Duodenal mucosa (tissue), 2 donors: ENCODE measurements at regions not wholly inside any gene's neighbourhood (a gene's known extent, or its start where the extent isn't known, plus 50 kb on each side); places are given as distances from the start of the nearest gene placed in this dataset.

ENCODE experiments used
- H3K27ac ChIP-seq: one replicate; pipeline ENCODE4 v1.7.0; 2013; ENCODE audit warnings: low read depth, low read length
- H3K27me3 ChIP-seq, 2 donors: one replicate each; pipeline ENCODE4 v1.7.0; 2013; ENCODE audit warnings: low read length in 2 of 2, control low read depth in 1 of 2; ENCODE audit not compliant: insufficient read depth in 2 of 2, control insufficient read depth in 1 of 2
- H3K36me3 ChIP-seq, 2 donors: one replicate each; pipeline ENCODE4 v1.7.0; 2013; ENCODE audit warnings: low read length in 2 of 2, control low read depth in 1 of 2; ENCODE audit not compliant: insufficient read depth in 2 of 2, control insufficient read depth in 1 of 2
- H3K4me1 ChIP-seq, 2 donors: one replicate each; pipeline ENCODE4 v1.7.0; 2013; ENCODE audit warnings: low read length in 2 of 2, control low read depth in 1 of 2; ENCODE audit not compliant: insufficient read depth in 2 of 2, control insufficient read depth in 1 of 2
- H3K4me3 ChIP-seq, 2 donors: one replicate each; pipeline ENCODE4 v1.7.0; 2013; ENCODE audit warnings: low read length in 2 of 2, low read depth in 1 of 2
- H3K9ac ChIP-seq, 2 donors: one replicate each; pipeline ENCODE4 v1.7.0; 2013; ENCODE audit warnings: low read length in 2 of 2, low read depth in 1 of 2
- H3K9me3 ChIP-seq, 2 donors: one replicate each; pipeline ENCODE4 v1.7.0; 2013; ENCODE audit warnings: low read length in 2 of 2, control low read depth in 1 of 2; ENCODE audit not compliant: control insufficient read depth in 1 of 2

DNA sequence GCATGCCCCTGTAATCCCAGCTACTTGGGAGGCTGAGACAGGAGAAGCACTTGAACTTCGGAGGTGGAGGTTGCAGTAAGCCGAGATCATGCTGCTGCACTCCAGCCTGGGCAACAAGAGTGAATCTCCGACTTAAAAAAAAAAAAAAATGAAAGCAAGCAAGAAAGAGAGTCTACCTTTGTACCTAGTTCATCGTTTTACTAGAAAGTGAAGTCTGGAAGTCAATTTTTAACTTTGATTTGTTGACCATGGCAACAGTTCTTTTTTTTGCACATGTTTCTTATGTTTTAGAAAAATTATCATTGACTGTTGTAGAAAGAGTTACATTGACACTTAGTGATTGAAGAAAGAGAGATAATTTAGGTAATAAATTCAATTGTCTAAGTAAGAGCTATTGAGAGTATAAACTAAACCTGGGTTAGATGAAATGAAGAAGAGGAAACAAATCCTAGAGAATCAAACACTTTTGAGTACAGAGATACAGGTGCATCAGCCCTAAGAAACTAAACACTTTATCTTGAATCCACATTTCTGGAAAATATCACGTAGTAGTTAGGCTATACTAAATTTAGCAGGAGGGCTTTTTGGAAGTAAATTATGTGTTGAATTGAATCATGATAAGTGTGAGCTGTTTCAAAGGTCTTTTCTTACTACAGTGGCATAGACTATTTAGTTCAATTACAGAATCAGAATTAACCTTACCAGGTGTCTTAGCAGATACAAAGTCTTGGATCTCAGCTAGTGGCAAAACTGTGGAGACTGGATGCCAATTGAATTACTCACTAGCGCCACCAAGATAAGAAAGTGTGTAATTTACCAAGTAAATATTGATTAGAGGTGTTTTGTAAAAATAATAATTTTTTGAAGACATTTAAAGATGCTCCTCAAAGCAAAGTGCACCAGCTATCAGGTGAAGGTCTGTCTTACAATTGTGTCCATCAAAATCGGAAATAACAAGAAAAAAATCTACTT is 303.4 kb upstream of the NRXN1 start:
- Histone ChIP-seq H3K9ac (no peak overlapping the region), H3K4me3 (no peak overlapping the region), H3K36me3 (no peaks in the 10 kb centered on the region), H3K27me3 (no peaks in the 10 kb centered on the region), H3K9me3 (no peaks in the 10 kb centered on the region), H3K27ac (no peak overlapping the region), H3K4me1 (no peaks in the 10 kb centered on the region)

DNA sequence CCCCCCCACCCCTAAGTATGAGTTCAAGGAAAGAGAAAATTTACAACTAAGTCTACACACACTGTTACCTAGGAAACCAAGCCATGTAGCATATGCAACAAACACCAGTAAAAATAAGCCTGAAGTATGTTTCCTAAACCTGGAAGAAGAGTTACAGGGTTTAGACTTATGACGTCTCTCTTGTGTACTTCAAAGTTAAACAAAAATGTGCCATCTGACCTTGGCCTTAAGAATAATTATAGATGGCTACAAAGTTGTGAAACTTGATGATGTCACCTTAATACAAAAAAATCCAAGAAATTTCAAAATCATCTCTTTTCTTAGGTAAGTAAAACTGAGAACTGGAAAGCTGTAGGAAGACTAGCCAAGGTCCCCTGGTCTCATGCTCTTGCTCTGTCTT is 297.6 kb upstream of the NRXN1 start:
- H3K9me3 ChIP-seq = peaks cover 0 to 6% of the 10 kb centered on the region in 2 donors
- H3K27me3 ChIP-seq = no peaks in the 10 kb centered on the region
- no peak overlapping the region for H3K27ac ChIP-seq
- H3K9ac ChIP-seq = no peak overlapping the region
- no peaks in the 10 kb centered on the region for H3K4me1 ChIP-seq
- H3K4me3 ChIP-seq = no peak overlapping the region
- no peaks in the 10 kb centered on the region for H3K36me3 ChIP-seq

DNA sequence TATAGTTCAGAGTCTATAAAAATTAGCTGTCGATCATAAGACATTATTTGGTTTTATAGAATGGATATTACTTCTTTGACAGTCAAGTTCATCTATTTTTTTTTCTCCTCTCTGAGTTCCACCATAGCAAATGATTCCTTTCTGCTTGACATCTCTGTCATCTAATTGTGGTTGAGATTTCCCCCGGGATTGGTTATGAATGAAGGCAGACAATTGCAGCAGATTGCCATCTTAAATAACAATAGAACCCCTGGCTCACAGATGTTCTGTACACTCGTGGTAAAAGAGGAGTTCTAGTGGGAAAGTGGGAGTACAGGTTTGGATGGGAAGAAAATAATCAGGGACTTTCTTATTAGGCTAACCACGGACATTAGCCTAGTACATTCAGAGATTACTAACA is 292.1 kb upstream of the NRXN1 start:
- no peak overlapping the region for H3K9ac ChIP-seq
- no peak overlapping the region for H3K4me3 ChIP-seq
- no peaks in the 10 kb centered on the region for H3K4me1 ChIP-seq
- H3K9me3 ChIP-seq = peaks cover 0 to 12% of the 10 kb centered on the region in 2 donors
- H3K36me3 ChIP-seq = no peaks in the 10 kb centered on the region
- no peak overlapping the region for H3K27ac ChIP-seq
- no peaks in the 10 kb centered on the region for H3K27me3 ChIP-seq

DNA sequence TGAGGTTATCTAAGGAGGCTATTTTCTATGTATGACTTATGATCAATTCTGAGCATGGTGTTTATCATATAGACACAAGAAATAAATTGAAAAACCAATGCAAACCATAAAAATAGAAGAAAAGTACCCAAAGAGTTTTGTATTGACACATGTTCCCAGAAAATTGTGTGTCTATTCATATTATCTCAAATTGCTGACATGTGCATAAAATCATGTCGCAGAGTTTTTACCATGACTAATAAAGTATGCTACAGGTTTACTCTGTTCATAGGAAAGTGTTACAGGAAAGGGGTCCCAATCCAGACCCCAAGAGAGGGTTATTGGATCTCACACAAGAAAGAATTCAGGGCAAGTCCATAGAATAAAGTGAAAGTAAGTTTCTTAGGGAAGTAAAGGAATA is 290.7 kb upstream of the NRXN1 start:
- H3K36me3 ChIP-seq = no peaks in the 10 kb centered on the region
- no peak overlapping the region for H3K9ac ChIP-seq
- no peak overlapping the region for H3K27ac ChIP-seq
- H3K4me3 ChIP-seq = no peak overlapping the region
- no peaks in the 10 kb centered on the region for H3K4me1 ChIP-seq
- peaks cover 0 to 15% of the 10 kb centered on the region in 2 donors for H3K9me3 ChIP-seq
- no peaks in the 10 kb centered on the region for H3K27me3 ChIP-seq

DNA sequence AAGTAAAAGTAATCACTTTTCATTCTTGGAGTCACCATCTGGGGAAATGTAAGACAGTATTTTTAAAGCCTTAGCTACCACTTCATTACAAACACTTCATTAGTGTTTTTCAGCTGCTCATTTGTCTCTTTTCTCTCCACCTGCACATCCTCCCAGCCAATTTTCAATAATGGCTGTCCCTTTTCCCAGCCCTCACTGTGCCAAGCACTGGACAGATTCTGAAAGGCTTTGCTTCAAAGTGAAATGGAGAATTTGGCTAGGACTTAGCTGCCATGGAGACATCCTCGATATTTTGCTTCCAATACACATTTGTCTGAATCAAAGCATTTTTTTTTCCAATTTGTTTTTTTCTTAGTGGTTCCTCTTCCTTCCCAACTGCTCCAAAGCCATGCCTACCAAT is 272.4 kb upstream of the NRXN1 start:
- Histone ChIP-seq H3K9ac (no peak overlapping the region), H3K36me3 (no peaks in the 10 kb centered on the region), H3K9me3 (no peaks in the 10 kb centered on the region), H3K27ac (no peak overlapping the region), H3K4me3 (no peak overlapping the region), H3K4me1 (no peaks in the 10 kb centered on the region), H3K27me3 (no peaks in the 10 kb centered on the region)

DNA sequence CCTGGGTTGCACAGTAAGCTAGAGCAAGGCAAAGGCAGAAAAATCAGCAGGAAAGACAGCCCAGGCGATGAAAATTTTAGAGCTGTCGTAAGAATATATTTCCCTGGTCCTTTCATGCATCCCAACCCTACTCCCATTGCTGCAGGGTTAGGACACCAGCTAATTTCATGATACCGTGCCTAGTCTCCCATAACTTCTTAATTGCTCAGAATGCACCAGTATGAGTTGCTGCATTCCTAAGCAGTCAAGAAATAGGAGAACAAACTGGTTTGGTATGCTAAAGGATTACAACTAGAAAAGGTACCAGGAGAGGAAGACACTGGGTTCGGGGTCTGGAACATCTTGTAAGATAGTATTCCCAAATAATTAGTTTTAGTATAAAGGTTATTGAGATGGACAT is 269.4 kb upstream of the NRXN1 start:
- Histone ChIP-seq H3K36me3 (no peaks in the 10 kb centered on the region), H3K4me1 (no peaks in the 10 kb centered on the region), H3K27me3 (no peaks in the 10 kb centered on the region), H3K4me3 (no peak overlapping the region), H3K9ac (no peak overlapping the region), H3K27ac (no peak overlapping the region), H3K9me3 (no peaks in the 10 kb centered on the region)

DNA sequence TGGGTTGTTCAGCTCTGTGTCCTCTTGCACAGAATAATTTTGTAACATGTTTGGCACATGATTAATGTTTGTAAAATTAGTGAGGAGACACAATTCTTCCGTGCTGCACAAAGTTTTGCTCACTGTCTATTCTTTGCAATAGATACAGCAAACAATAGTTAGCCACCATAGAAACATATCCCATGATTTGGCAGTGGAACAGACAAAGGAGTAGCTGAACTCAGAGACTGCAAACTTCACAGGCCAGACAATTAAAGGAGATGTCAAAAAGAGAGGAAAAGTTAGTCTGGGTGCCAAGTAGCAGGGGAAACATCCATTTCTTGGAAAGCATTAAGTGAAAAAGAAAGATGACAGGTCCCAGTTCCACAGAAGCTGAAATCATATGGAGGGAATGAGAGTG is 267.4 kb upstream of the NRXN1 start:
- no peak overlapping the region for H3K27ac ChIP-seq
- H3K27me3 ChIP-seq = no peaks in the 10 kb centered on the region
- H3K4me3 ChIP-seq = no peak overlapping the region
- H3K9me3 ChIP-seq = no peaks in the 10 kb centered on the region
- no peaks in the 10 kb centered on the region for H3K4me1 ChIP-seq
- H3K9ac ChIP-seq = no peak overlapping the region
- H3K36me3 ChIP-seq = no peaks in the 10 kb centered on the region

DNA sequence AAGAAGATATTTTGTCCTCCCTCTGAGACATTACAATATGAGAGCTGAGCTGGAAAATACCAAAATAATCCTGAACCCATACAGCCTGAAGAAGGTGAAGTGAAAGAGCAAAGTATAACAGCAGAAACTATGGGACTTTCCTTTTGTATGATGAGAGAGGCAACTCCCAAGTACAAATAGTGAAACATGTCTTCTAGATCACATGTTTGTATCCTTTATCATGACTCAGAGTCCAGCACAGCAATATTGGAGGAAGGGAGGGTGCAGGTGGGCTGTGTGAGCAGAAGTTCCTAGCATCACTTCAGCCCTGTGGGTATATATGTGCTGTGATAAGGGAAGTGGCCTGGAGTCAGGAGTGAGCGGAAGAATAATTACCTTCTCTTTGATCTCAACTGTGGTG is 265.6 kb upstream of the NRXN1 start:
- H3K36me3 ChIP-seq = no peaks in the 10 kb centered on the region
- H3K9me3 ChIP-seq = no peaks in the 10 kb centered on the region
- H3K9ac ChIP-seq = no peak overlapping the region
- H3K27ac ChIP-seq = no peak overlapping the region
- no peaks in the 10 kb centered on the region for H3K27me3 ChIP-seq
- H3K4me1 ChIP-seq = no peaks in the 10 kb centered on the region
- H3K4me3 ChIP-seq = no peak overlapping the region

DNA sequence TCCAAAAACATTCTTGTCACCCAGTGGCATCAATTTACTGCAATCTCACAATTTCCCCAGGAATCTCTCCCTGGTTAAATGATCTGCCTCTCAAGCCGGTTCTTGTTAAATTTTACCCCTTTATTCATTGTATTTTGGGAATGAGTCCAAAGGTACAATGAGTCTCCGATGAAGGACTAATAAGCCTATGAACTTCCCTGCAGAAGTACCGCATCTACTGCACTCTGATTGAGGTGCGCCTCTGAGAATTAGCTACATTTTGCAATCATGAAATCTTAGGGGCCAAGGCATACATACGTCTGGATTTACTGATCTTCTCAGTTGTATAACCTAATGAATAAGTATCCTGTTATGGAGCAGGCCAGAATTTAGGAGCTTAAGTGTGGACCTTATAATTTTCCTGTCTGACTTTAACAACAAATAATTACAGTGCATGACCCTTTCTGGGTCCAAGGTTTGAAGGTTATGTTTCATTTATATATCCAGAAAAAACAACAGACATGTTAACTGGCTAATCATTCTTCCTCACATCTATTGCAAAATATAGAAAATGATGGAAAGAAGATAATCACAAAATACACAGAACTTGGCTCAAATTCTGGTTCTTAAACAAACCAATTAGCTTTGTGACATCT is 261.8 kb upstream of the NRXN1 start:
- Histone ChIP-seq H3K36me3 (no peaks in the 10 kb centered on the region), H3K9ac (no peak overlapping the region), H3K27me3 (no peaks in the 10 kb centered on the region), H3K27ac (no peak overlapping the region), H3K4me1 (no peaks in the 10 kb centered on the region), H3K9me3 (no peaks in the 10 kb centered on the region), H3K4me3 (no peak overlapping the region)

DNA sequence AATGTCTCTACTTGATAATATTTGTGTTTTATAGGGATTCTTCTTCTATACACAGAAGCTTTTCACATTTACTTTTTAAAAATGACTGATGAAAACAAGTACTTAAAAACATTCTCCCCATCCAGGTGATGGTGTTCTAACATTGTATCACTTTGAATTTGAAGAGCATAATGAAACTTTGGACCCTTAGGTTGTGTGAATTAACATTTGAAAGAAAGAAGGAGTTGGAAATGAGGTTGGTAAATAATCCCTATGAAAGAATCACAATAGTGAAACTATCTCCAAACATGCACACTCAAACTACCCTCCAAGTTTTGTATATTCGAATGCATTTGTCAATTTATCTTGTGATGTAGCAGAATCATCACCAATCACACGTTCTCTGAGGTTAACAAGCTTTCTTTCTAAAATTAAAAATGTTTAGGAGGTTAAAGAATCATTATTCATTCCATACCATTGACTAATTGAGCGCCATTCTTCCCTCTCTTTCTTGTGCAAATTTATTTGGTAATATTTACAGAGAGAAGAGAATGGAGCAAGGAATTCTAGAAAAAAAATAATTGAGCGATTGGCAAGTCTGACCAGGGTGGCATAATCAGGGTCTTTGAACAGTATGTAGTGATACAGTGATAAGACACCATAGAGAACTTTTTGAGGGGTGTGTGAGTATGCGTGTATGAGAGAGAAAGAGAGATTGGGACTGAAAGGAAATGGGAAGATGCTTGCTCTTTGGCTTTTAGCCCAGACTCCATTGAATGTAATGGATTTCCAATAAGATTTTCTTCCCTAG is 260.0 kb upstream of the NRXN1 start:
- H3K36me3 ChIP-seq = no peaks in the 10 kb centered on the region
- H3K27me3 ChIP-seq = no peaks in the 10 kb centered on the region
- H3K27ac ChIP-seq = no peak overlapping the region
- H3K4me1 ChIP-seq = no peaks in the 10 kb centered on the region
- no peaks in the 10 kb centered on the region for H3K9me3 ChIP-seq
- H3K9ac ChIP-seq = no peak overlapping the region
- no peak overlapping the region for H3K4me3 ChIP-seq
